HG03045 (cell line): ENCODE measurements at regions not wholly inside any gene's neighbourhood (a gene's known extent, or its start where the extent isn't known, plus 50 kb on each side); places are given as distances from the start of the nearest gene placed in this dataset.
"Not testable (repeated sequence)": the region's sequence is repeated elsewhere in the genome, so short reads cannot be mapped to it uniquely, and the experiment has no call there.

Experiments
- ATAC-seq: cut with Tn5 transposase; IDR thresholded peaks from one replicate; pipeline ENCODE4 v1.9.1; 2021; ENCODE audit warnings: mild to moderate bottlenecking, moderate library complexity; ENCODE audit not compliant: unreplicated experiment

DNA sequence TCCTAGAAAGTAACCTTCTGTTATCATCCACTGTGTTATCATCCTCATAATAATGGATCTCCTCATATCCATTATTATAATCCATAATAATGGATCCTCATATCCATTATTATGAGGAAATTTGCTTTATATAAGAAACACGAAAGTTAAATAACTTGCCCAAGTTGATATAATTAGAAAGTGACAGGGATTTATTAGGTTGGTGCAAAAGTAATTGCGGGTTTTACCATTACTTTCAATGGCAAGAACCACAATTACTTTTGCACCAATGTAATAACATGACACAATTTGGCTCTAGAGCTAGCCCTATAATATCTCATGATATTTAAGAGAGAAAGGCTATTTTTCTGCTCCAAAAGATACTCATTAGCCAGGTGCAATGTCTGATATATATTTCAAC, 275.7 kb upstream of the STXBP5 start:
- no peak for ATAC-seq

GRCh38 chr6:146931214-146931613, 273.0 kb upstream of the STXBP5 start:
- no peak for ATAC-seq

DNA sequence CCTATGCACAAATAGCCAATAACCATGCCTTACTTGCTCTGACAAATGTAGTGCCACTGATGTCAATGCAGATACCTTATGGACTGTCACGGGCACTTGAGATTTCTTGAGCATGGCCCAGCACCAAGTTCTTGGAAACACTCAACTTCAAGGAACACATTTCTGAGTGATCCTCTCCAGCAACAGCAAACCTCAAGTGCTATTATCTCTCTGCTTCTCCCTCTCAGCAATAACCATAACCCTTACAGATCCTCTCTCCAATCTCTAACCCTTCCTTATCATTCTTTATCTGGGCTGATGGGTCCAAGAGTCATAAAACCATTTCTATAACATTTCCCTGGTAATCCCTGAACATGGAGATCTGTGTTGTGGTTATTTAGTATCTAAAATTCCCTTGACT, 266.9 kb upstream of the STXBP5 start:
- ATAC-seq, result no peak

DNA sequence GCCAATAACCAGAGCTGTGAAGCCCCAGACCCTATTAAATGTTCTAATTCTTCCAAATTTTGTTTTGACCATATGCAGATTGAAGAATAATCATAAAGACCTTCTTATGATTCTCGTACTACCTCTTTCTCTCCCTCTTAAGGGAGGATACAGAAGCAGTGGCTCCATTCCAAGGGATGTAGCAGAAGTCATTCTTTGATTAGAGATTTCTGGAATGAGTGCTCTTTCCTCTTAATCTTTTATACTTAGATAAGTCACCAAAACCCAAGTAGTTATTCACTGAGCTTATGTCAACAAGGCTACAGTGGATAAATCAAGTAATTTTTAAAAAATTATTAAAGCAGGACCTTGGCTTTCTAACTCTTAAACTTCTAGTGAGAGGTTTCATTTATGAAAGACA, 266.0 kb upstream of the STXBP5 start:
- ATAC-seq, result no peak

DNA sequence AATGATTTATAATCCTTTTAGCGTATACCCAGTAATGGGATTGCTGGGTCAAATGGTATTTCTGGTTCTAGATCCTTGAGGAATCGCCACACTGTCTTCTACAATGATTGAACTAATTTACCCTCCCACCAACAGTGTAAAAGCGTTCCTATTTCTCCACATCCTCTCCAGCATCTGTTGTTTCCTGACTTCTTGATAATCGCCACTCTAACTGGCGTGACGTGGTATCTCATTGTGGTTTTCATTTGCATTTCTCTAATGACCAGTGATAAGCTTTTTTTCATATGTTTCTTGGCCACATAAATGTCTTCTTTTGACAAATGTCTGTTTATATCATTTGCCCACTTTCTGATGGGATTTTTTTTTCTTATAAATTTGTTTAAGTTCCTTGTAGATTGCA, 264.8 kb upstream of the STXBP5 start:
- not testable (repeated sequence) for ATAC-seq

GRCh38 chr6:146943664-146944063, 260.6 kb upstream of the STXBP5 start:
- ATAC-seq, result no peak

DNA sequence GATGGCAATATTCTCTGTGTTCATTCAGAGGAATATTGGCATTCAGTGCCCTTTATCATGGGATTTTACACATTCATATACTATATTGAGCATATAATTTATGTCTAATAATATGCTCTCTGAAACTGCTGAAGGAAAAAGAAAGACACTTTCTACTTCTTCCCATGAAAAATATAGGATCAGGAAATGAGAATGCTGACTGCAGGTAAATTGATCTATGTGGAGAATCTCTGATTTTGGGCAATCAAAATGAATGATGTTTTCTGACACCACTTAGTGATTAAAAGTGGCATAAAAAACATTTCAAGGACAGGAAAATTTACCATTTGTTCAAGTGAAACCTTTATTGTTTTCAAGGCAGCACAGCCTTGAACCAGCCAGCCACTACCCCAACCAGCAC, 260.1 kb upstream of the STXBP5 start:
- no peak for ATAC-seq

- ATAC-seq, result no peak
These were observed 259.4 kb upstream of the STXBP5 start for GRCh38 chr6:146944809-146945208.

DNA sequence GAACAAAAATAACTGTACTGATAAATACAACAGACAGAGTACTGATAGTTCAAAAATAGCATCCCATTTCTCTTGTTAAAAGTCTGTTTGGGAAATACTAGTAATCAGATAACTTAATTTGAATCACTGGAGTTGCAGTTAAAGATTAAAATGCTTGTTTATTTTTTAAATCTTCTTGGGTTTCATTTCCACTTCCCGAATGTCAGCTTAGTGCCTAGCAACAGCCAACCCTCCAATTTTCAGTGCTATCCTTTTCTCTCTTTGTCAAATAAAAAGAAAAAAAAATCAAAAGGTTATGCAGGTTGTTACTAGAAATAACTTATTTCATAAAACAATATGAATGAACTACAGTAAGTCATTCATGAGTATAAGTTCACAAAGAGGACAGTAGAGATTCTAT, 257.7 kb upstream of the STXBP5 start:
- ATAC-seq, result no peak

GRCh38 chr6:146948790-146949342, 255.4 kb upstream of the STXBP5 start:
- ATAC-seq, result no peak

DNA sequence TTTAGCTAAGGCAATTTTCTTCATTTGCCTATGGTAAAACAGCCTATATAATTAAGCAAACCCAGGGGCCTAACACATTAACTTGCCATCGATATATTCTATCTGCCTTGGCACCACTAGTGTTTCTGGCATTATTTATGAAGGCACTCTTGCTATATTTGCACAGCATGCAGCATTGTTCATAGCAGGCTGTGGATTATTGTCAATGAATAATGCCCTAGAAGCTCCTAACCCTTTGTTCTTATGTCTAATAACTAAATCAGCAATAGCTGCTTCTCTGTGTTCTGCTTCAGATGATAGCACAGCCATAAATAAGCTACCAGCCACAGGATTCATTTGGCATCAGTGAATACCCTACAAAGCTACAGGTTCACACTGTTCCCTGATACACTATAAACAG, 254.8 kb upstream of the STXBP5 start:
- ATAC-seq, result no peak

GRCh38 chr6:146950351-146950835, 253.8 kb upstream of the STXBP5 start:
- no peak for ATAC-seq

- ATAC-seq, result no peak
These were observed 248.6 kb upstream of the STXBP5 start for GRCh38 chr6:146955570-146955969.

DNA sequence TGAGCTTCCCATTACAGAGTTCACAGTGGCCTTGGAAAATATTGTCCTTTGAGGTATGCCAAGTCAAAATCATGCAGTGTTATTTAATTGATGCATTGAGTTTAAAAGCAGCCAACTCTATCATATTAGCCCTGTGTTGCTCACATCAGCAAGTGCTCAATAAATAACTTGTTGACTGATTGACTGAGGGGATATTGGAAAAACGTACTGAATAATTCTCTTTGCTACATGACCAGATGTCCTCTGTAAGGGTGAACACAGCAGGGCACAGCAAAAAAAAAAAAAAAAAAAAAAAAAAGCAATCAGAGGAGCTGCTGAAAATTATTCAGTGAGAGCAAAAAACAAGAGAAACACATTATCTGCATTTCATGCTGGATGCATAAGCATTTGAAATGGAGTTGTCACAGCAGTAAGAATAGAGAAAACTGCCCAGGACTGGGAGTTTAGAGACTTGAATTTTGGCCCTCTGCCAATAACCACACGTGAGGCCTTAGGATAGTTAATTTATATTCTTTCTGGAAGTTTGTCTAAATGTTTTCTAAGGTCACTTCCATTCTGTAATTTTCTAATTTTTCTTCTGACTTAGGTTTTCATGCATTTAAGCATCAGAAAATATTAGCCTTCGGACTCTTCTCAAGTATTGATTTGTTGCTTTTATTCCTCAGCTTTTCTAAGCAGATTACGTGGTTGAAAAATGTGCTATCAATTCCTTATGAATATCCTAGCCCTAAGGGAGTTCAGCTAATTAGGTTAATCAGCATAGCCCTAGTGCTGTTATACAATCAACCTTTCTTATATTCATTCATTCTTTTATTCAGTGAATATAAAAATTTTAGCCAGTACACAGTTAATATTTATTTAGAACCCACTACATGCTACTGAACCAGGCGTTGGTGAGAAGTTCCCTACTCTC, 246.8 kb upstream of the STXBP5 start:
- no peak for ATAC-seq

DNA sequence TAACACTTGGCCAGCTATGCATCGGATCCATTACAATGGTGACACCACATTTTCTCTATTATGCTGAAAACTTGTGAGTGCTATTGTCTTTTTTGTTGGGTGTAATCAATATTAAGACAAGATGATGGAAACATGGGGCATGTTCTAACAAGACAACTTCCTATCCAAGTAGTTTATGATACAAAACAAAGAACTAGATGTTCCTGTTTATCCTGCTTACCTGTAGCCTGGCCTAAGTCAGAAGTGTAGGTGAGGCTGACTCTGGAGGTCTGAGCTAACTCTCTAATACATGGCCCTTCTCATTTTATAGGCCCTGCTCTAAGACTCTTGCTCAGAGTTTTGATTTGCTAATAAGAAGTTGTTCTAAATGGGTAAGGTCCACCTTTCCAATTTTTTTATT, 242.4 kb upstream of the STXBP5 start:
- no peak for ATAC-seq

- no peak for ATAC-seq
These were observed 241.9 kb upstream of the STXBP5 start for GRCh38 chr6:146962329-146962728.

- ATAC-seq, result no peak
These were observed 239.0 kb upstream of the STXBP5 start for GRCh38 chr6:146965110-146965689.

GRCh38 chr6:146968041-146968760, 236.0 kb upstream of the STXBP5 start:
- ATAC-seq, result no peak

GRCh38 chr6:146972546-146972945, 231.7 kb upstream of the STXBP5 start:
- ATAC-seq, result no peak

GRCh38 chr6:146974351-146974750, 229.9 kb upstream of the STXBP5 start:
- ATAC-seq, result no peak

- ATAC-seq, result no peak
These were observed 229.1 kb upstream of the STXBP5 start for GRCh38 chr6:146975093-146975492.
